PC-9 (cell line): ENCODE measurements at regions not wholly inside any gene's neighbourhood (a gene's known extent, or its start where the extent isn't known, plus 50 kb on each side); places are given as distances from the start of the nearest gene placed in this dataset.

Source experiments
- EZH2 ChIP-seq: fragments of 200-600 bp; sonication (generic); IDR thresholded peaks from 2 replicates; pipeline ENCODE4 v1.8.0; 2017; ENCODE audit warnings: antibody characterized with exemption, low read depth
- TF ChIP-seq, protein P1 (sequence below): fragments of 200-600 bp; sonication (generic); conservative IDR thresholded peaks from 2 replicates; pipeline ENCODE4 v1.6.1; 2017; ENCODE audit warnings: mixed run types, antibody characterized with exemption, mild to moderate bottlenecking, moderate library complexity

DNA sequence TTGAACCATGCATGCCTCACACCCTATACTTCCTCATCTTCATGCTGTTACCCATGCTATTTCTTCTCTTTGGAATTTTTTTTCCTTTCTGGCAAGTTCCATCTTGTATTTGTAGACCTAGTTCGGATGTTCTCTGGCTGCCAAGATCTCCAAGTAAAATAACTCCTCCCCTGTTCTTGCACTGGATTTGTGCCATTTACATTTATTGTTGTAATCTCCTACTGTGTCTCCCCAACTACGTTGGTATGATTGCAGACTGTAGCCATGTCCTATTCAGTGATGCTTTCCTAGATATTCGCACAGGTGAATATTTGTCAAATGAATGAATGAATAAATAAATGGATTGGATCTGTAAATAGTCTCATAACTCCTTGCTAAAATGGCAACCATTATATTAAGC is 546.0 kb downstream of the MN1 start:
- TF ChIP-seq, protein P1, sequence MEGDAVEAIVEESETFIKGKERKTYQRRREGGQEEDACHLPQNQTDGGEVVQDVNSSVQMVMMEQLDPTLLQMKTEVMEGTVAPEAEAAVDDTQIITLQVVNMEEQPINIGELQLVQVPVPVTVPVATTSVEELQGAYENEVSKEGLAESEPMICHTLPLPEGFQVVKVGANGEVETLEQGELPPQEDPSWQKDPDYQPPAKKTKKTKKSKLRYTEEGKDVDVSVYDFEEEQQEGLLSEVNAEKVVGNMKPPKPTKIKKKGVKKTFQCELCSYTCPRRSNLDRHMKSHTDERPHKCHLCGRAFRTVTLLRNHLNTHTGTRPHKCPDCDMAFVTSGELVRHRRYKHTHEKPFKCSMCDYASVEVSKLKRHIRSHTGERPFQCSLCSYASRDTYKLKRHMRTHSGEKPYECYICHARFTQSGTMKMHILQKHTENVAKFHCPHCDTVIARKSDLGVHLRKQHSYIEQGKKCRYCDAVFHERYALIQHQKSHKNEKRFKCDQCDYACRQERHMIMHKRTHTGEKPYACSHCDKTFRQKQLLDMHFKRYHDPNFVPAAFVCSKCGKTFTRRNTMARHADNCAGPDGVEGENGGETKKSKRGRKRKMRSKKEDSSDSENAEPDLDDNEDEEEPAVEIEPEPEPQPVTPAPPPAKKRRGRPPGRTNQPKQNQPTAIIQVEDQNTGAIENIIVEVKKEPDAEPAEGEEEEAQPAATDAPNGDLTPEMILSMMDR = no peak
- no peak for TF ChIP-seq EZH2
